Ascending aorta (tissue), 2 donors: ENCODE measurements at regions not wholly inside any gene's neighbourhood (a gene's known extent, or its start where the extent isn't known, plus 50 kb on each side); places are given as distances from the start of the nearest gene placed in this dataset.

Experiments
- DNase-seq, 2 donors: peaks; one replicate each; pipeline ENCODE4 v3.0.0-alpha.2; 2019; ENCODE audit warnings: low spot score in 2 of 2
- H3K27ac ChIP-seq, 2 donors: fragments of 200-600 bp; sonication (generic); one replicate each; pipeline ENCODE4 v1.5.1; 2016 to 2017; ENCODE audit warnings: mild to moderate bottlenecking in 1 of 2
- H3K27me3 ChIP-seq: fragments of 200-600 bp; sonication (generic); one replicate; pipeline ENCODE4 v1.5.1; 2017
- H3K36me3 ChIP-seq, 2 donors: fragments of 200-600 bp; sonication (generic); one replicate each; pipeline ENCODE4 v1.5.1; 2016
- H3K4me1 ChIP-seq, 2 donors: fragments of 200-600 bp; sonication (generic); one replicate each; pipeline ENCODE4 v1.5.1; 2016 to 2017; ENCODE audit warnings: mild to moderate bottlenecking in 1 of 2
- H3K4me3 ChIP-seq, 2 donors: fragments of 200-600 bp; sonication (generic); one replicate each; pipeline ENCODE4 v1.5.1; 2016 to 2017; ENCODE audit warnings: mild to moderate bottlenecking in 1 of 2
- H3K9me3 ChIP-seq, 2 donors: fragments of 200-600 bp; sonication (generic); one replicate each; pipeline ENCODE4 v1.5.1; 2016
- intact Hi-C: fragments of 100-400 bp; cut with DNase I; formaldehyde crosslinking; loops from one replicate; pipeline ENCODE4 v1.15.1; 2023
- TF ChIP-seq, protein P1 (sequence below), 3 experiments: fragments of 200-600 bp in 2 of 3; fragments of 450-650 bp in 1 of 3; sonication (generic) in 2 of 3; IDR thresholded peaks; one replicate each; pipeline ENCODE4 v1.5.1; 2016 to 2019; ENCODE audit warnings: antibody characterized with exemption in 3 of 3, mild to moderate bottlenecking in 1 of 3, moderate library complexity in 1 of 3

- no peak for DNase-seq
Observed at GRCh38 chr5:113652161-113652560, 138.7 kb downstream of the YTHDC2 start.

GRCh38 chr5:113654828-113655227 is 141.3 kb downstream of the YTHDC2 start:
- TF ChIP-seq, protein P1, sequence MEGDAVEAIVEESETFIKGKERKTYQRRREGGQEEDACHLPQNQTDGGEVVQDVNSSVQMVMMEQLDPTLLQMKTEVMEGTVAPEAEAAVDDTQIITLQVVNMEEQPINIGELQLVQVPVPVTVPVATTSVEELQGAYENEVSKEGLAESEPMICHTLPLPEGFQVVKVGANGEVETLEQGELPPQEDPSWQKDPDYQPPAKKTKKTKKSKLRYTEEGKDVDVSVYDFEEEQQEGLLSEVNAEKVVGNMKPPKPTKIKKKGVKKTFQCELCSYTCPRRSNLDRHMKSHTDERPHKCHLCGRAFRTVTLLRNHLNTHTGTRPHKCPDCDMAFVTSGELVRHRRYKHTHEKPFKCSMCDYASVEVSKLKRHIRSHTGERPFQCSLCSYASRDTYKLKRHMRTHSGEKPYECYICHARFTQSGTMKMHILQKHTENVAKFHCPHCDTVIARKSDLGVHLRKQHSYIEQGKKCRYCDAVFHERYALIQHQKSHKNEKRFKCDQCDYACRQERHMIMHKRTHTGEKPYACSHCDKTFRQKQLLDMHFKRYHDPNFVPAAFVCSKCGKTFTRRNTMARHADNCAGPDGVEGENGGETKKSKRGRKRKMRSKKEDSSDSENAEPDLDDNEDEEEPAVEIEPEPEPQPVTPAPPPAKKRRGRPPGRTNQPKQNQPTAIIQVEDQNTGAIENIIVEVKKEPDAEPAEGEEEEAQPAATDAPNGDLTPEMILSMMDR (IDR thresholded peaks at IDR 0.05) = no peak
- H3K4me3 ChIP-seq = no peak overlapping the region
- no peaks in the 10 kb centered on the region for H3K4me1 ChIP-seq
- H3K27me3 ChIP-seq = no peaks in the 10 kb centered on the region
- H3K27ac ChIP-seq = no peak overlapping the region
- DNase-seq = no peak
- H3K9me3 ChIP-seq = no peaks in the 10 kb centered on the region
- intact Hi-C loops = no loop called here
- H3K36me3 ChIP-seq = no peaks in the 10 kb centered on the region

More at GRCh38 chr5:113652161-113652560, 138.7 kb downstream of the YTHDC2 start:
- TF ChIP-seq, protein P1 (IDR thresholded peaks at IDR 0.05) = no peak
- no peak overlapping the region for H3K27ac ChIP-seq
- intact Hi-C loops = no loop called here
- no peaks in the 10 kb centered on the region for H3K9me3 ChIP-seq
- H3K4me1 ChIP-seq = no peaks in the 10 kb centered on the region
- H3K4me3 ChIP-seq = no peak overlapping the region
- H3K36me3 ChIP-seq = no peaks in the 10 kb centered on the region
- H3K27me3 ChIP-seq = no peaks in the 10 kb centered on the region

- intact Hi-C loops = no loop called here
- Histone ChIP-seq H3K36me3 (no peaks in the 10 kb centered on the region), H3K27me3 (no peaks in the 10 kb centered on the region), H3K27ac (no peak overlapping the region), H3K4me3 (no peak overlapping the region), H3K9me3 (no peaks in the 10 kb centered on the region), H3K4me1 (no peaks in the 10 kb centered on the region)
- DNase-seq = no peak
- TF ChIP-seq, protein P1 (IDR thresholded peaks at IDR 0.05) = no peak
Observed at GRCh38 chr5:113660206-113660605, 146.7 kb downstream of the YTHDC2 start.

- Histone ChIP-seq H3K4me3 (no peak overlapping the region), H3K27me3 (no peaks in the 10 kb centered on the region), H3K36me3 (no peaks in the 10 kb centered on the region), H3K27ac (no peak overlapping the region), H3K9me3 (no peaks in the 10 kb centered on the region), H3K4me1 (no peaks in the 10 kb centered on the region)
- DNase-seq = no peak
- TF ChIP-seq, protein P1 (IDR thresholded peaks at IDR 0.05) = no peak
- intact Hi-C loops = no loop called here
Observed at GRCh38 chr5:113660706-113661250, 147.3 kb downstream of the YTHDC2 start.

DNA sequence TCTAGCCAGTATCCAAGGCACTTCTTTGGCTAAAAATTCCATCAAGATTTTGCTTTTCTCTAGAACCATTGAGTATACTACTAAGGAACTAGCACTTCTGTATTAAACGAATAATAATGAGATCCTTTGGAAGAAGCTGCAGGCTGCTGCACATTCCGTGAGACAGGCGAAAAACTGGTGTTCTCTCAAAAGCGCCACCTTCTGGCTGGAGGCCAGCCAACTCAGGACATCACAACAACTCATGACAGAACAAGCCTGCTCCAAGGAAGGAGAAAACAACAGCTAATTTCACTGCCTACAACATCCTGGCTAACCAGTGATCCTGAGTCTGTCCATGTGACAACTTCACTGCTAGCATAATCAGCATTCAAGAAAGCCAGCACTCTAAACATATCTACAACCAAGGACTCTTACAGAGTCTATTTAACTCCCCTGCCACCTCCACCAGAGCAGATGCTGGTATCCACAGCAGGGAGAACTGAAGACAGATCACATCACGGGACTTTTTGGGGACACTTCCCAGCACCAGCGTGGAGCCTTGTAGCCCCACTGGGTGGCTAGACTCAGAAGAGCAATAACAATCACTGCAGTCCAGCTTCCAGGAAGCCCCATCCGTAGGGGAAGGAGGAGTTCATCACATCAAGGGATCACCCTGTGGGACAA is 150.5 kb downstream of the YTHDC2 start:
- no peaks in the 10 kb centered on the region for H3K4me1 ChIP-seq
- TF ChIP-seq, protein P1 (IDR thresholded peaks at IDR 0.05) = no peak
- H3K36me3 ChIP-seq = no peaks in the 10 kb centered on the region
- no peak overlapping the region for H3K27ac ChIP-seq
- no peak overlapping the region for H3K4me3 ChIP-seq
- no peaks in the 10 kb centered on the region for H3K27me3 ChIP-seq
- DNase-seq = no peak
- intact Hi-C loops = no loop called here
- no peaks in the 10 kb centered on the region for H3K9me3 ChIP-seq
